ENCODE measurements at regions not wholly inside any gene's neighbourhood (a gene's known extent, or its start where the extent isn't known, plus 50 kb on each side); places are given as distances from the start of the nearest gene placed in this dataset.

- DNase-seq (ENCODE audit: insufficient read length, low spot score) (no peak), FAIRE-seq (no peak)
- TF ChIP-seq CTCF (IDR thresholded peaks at IDR 0.05; ENCODE audit: insufficient read depth, missing control alignments) = no peak
Measured at GRCh38 chr15:69912116-69912515, 185.6 kb downstream of the TLE3 start.

- no peak for TF ChIP-seq CTCF (IDR thresholded peaks at IDR 0.05; ENCODE audit: insufficient read depth, missing control alignments)
- DNase-seq (ENCODE audit: insufficient read length, low spot score) = no peak
- no peak for FAIRE-seq
Measured at GRCh38 chr15:69914040-69914439, 183.7 kb downstream of the TLE3 start.

GRCh38 chr15:69914960-69915359, 182.8 kb downstream of the TLE3 start:
- DNase-seq (ENCODE audit: insufficient read length, low spot score) = no peak
- TF ChIP-seq CTCF (IDR thresholded peaks at IDR 0.05; ENCODE audit: insufficient read depth, missing control alignments) = no peak
- no peak for FAIRE-seq

DNA sequence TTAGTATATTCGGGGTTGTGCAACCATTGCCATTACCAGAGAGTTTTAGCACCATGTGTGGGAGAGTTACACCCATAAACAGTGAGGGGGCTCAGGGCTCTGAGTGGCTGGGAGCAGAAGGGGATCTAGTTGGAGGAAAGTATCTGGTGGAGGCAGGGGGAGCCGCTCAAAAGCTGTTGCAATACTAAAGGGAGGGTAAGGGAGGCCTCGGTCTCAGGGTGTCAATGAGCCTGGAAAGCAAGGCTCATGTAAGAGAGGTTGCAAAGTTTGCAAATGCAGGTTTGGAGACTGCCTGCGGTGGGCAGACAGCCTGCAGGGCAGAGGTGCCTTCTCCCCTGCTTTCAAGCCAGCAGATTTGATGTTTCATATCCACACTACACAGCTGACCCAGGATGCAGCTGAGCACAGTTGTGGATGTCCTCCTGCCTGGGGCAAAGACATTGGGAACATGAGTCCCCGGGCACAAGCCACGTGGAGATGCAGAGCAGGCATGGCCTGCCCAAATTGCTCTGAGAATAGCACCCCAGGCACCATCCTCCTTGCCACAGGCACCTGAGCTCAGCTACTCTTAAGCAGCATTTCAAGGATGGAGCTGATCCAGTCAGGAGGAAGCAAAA, 181.4 kb downstream of the TLE3 start:
- FAIRE-seq (no peak), DNase-seq (ENCODE audit: insufficient read length, low spot score) (no peak)
- no peak for TF ChIP-seq CTCF (IDR thresholded peaks at IDR 0.05; ENCODE audit: insufficient read depth, missing control alignments)

- DNase-seq (ENCODE audit: insufficient read length, low spot score) (no peak), FAIRE-seq (no peak)
- no peak for TF ChIP-seq CTCF (IDR thresholded peaks at IDR 0.05; ENCODE audit: insufficient read depth, missing control alignments)
Measured at GRCh38 chr15:69917056-69917455, 180.7 kb downstream of the TLE3 start.

- no peak for TF ChIP-seq CTCF (IDR thresholded peaks at IDR 0.05; ENCODE audit: insufficient read depth, missing control alignments)
- FAIRE-seq (no peak), DNase-seq (ENCODE audit: insufficient read length, low spot score) (no peak)
Measured at GRCh38 chr15:69919816-69920215, 177.9 kb downstream of the TLE3 start.

GRCh38 chr15:69920221-69920620, 177.5 kb downstream of the TLE3 start:
- DNase-seq (ENCODE audit: insufficient read length, low spot score) = no peak
- TF ChIP-seq CTCF (IDR thresholded peaks at IDR 0.05; ENCODE audit: insufficient read depth, missing control alignments) = no peak
- no peak for FAIRE-seq

Data from D721Med (cell line).